ENCODE measurements at regions not wholly inside any gene's neighbourhood (a gene's known extent, or its start where the extent isn't known, plus 50 kb on each side); places are given as distances from the start of the nearest gene placed in this dataset.

DNA sequence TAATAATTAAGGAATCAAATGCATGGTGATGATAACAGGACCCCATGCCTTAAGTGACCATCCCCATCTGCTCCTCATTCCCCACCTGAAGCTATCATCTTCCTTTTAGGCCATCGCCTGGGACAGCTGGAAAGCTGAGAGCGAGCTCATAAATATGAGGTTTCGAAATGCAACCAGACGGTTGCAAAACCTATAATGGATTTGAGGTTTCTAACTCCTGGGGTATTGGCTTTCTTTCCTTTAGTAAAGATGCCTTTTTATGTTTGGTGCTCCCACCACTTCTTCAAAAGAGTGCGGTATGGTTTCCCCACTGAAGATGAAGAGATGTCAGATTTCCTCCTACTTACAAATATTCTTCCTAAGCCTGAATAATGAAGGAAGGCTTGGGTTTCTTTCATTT, 1589.5 kb upstream of the PIK3C3 start:
- TF ChIP-seq, protein P1, sequence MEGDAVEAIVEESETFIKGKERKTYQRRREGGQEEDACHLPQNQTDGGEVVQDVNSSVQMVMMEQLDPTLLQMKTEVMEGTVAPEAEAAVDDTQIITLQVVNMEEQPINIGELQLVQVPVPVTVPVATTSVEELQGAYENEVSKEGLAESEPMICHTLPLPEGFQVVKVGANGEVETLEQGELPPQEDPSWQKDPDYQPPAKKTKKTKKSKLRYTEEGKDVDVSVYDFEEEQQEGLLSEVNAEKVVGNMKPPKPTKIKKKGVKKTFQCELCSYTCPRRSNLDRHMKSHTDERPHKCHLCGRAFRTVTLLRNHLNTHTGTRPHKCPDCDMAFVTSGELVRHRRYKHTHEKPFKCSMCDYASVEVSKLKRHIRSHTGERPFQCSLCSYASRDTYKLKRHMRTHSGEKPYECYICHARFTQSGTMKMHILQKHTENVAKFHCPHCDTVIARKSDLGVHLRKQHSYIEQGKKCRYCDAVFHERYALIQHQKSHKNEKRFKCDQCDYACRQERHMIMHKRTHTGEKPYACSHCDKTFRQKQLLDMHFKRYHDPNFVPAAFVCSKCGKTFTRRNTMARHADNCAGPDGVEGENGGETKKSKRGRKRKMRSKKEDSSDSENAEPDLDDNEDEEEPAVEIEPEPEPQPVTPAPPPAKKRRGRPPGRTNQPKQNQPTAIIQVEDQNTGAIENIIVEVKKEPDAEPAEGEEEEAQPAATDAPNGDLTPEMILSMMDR (IDR thresholded peaks at IDR 0.05) = no peak
- no peak for TF ChIP-seq EZH2 (IDR thresholded peaks at IDR 0.05)
